Spleen (tissue), 7 donors: ENCODE measurements at regions not wholly inside any gene's neighbourhood (a gene's known extent, or its start where the extent isn't known, plus 50 kb on each side); places are given as distances from the start of the nearest gene placed in this dataset.

Experiments used
- POLR2A ChIP-seq, 3 donors: fragments of 450-650 bp; IDR thresholded peaks; one replicate each; pipeline ENCODE4 v1.5.1; 2017; ENCODE audit warnings: antibody characterized with exemption in 3 of 3, mild to moderate bottlenecking in 1 of 3
- POLR2AphosphoS5 ChIP-seq, 3 donors: sonication (generic); formaldehyde crosslinking; IDR thresholded peaks; one replicate each; pipeline ENCODE4 v1.5.1; 2017; ENCODE audit warnings: antibody characterized with exemption in 3 of 3
- TF ChIP-seq, protein P1 (sequence below), 11 experiments: fragments of 200-600 bp in 7 of 11; fragments of 450-650 bp in 4 of 11; sonication (generic) in 4 of 11; IDR thresholded peaks in 8 of 11; conservative IDR thresholded peaks in 3 of 11; 1 replicate in 7 of 11; 2 replicates in 4 of 11; pipeline versions ENCODE4 v1.4.0 to v1.8.0; 2016 to 2021; ENCODE audit warnings: antibody characterized with exemption in 11 of 11, inconsistent platforms in 4 of 11, mild to moderate bottlenecking in 1 of 11
- donor health status: DM: no; HTN: no; CAD: no; lungs with moderate emphysema.
- donor health status: DM: no; HTN: no; CAD: no.
- donor health status: DM: no; HTN: no; CAD: no.

DNA sequence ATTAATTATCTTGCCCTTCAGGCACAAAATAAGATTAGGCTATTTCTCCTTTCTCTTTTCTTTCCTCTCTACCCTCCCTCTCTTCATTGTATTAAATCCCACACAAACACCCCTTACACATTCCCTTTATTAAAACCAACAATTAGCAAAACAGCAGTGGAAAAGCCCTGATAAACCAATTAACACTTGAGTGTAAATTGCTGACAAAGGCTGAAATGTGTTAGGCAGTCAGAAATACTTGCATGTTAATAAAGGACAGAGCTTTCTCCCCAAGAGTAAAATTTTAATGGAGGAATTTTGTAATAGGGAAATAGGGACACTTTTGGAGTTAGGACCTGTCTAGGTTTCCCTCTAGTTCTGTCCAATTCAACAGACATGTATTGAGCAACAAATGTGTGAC lies 370.9 kb downstream of the MRPS30 start:
- TF ChIP-seq, protein P1, sequence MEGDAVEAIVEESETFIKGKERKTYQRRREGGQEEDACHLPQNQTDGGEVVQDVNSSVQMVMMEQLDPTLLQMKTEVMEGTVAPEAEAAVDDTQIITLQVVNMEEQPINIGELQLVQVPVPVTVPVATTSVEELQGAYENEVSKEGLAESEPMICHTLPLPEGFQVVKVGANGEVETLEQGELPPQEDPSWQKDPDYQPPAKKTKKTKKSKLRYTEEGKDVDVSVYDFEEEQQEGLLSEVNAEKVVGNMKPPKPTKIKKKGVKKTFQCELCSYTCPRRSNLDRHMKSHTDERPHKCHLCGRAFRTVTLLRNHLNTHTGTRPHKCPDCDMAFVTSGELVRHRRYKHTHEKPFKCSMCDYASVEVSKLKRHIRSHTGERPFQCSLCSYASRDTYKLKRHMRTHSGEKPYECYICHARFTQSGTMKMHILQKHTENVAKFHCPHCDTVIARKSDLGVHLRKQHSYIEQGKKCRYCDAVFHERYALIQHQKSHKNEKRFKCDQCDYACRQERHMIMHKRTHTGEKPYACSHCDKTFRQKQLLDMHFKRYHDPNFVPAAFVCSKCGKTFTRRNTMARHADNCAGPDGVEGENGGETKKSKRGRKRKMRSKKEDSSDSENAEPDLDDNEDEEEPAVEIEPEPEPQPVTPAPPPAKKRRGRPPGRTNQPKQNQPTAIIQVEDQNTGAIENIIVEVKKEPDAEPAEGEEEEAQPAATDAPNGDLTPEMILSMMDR (IDR thresholded peaks at IDR 0.05 in 8 of 11, conservative IDR thresholded peaks at IDR 0.05 in 3 of 11), result no peak
- no peak for TF ChIP-seq POLR2A (IDR thresholded peaks at IDR 0.05)
- no peak for TF ChIP-seq POLR2AphosphoS5 (IDR thresholded peaks at IDR 0.05)
